ENCODE measurements at regions not wholly inside any gene's neighbourhood (a gene's known extent, or its start where the extent isn't known, plus 50 kb on each side); places are given as distances from the start of the nearest gene placed in this dataset.

- no peak for DNase-seq
These were observed 484.7 kb upstream of the SORCS1 start for GRCh38 chr10:107649249-107649648.

GRCh38 chr10:107647462-107647861 is 483.0 kb upstream of the SORCS1 start:
- no peak for DNase-seq

GRCh38 chr10:107631876-107632275 is 467.4 kb upstream of the SORCS1 start:
- DNase-seq: no peak

GRCh38 chr10:107626862-107627261 is 462.4 kb upstream of the SORCS1 start:
- DNase-seq: no peak

- no peak for DNase-seq
These were observed 458.8 kb upstream of the SORCS1 start for GRCh38 chr10:107623292-107623691.

GRCh38 chr10:107619139-107619538 is 454.6 kb upstream of the SORCS1 start:
- DNase-seq: no peak

GRCh38 chr10:107618504-107618994 is 454.0 kb upstream of the SORCS1 start:
- DNase-seq: no peak

GRCh38 chr10:107616463-107617410 is 452.2 kb upstream of the SORCS1 start:
- no peak for DNase-seq

GRCh38 chr10:107616031-107616430 is 451.5 kb upstream of the SORCS1 start:
- no peak for DNase-seq

GRCh38 chr10:107614939-107615685 is 450.6 kb upstream of the SORCS1 start:
- no peak for DNase-seq

- DNase-seq: no peak
These were observed 446.6 kb upstream of the SORCS1 start for GRCh38 chr10:107611115-107611514.

- DNase-seq: no peak
These were observed 424.6 kb upstream of the SORCS1 start for GRCh38 chr10:107589081-107589480.

GRCh38 chr10:107585630-107586029 is 421.1 kb upstream of the SORCS1 start:
- no peak for DNase-seq

- DNase-seq: no peak
These were observed 419.5 kb upstream of the SORCS1 start for GRCh38 chr10:107583974-107584373.

GRCh38 chr10:107579970-107580369 is 415.5 kb upstream of the SORCS1 start:
- DNase-seq: peak; percentile 2

- no peak for DNase-seq
These were observed 412.7 kb upstream of the SORCS1 start for GRCh38 chr10:107577221-107577620.

GRCh38 chr10:107576746-107577145 is 412.2 kb upstream of the SORCS1 start:
- no peak for DNase-seq

GRCh38 chr10:107565014-107565413 is 400.5 kb upstream of the SORCS1 start:
- no peak for DNase-seq

GRCh38 chr10:107561136-107561650 is 396.7 kb upstream of the SORCS1 start:
- no peak for DNase-seq

GRCh38 chr10:107557916-107558315 is 393.4 kb upstream of the SORCS1 start:
- no peak for DNase-seq

GRCh38 chr10:107554333-107554732 is 389.8 kb upstream of the SORCS1 start:
- DNase-seq: no peak

GRCh38 chr10:107553470-107553869 is 389.0 kb upstream of the SORCS1 start:
- DNase-seq: no peak

- no peak for DNase-seq
These were observed 388.5 kb upstream of the SORCS1 start for GRCh38 chr10:107552963-107553362.
